ENCODE measurements at regions not wholly inside any gene's neighbourhood (a gene's known extent, or its start where the extent isn't known, plus 50 kb on each side); places are given as distances from the start of the nearest gene placed in this dataset.
A peak's percentile ranks its signal among the peaks of the same experiment; 100 is the strongest.
"Not testable (repeated sequence)": the region's sequence is repeated elsewhere in the genome, so short reads cannot be mapped to it uniquely, and the experiment has no call there.

GRCh38 chr7:83827036-83827435 lies 178.1 kb upstream of the SEMA3E start:
- no peak for DNase-seq (ENCODE audit: low read depth)

- peak; percentile 5 for DNase-seq (ENCODE audit: low read depth)
Measured at GRCh38 chr7:83824214-83824613, 175.3 kb upstream of the SEMA3E start.

GRCh38 chr7:83821866-83822265 lies 172.9 kb upstream of the SEMA3E start:
- DNase-seq (ENCODE audit: low read depth) = no peak

GRCh38 chr7:83820641-83821040 lies 171.7 kb upstream of the SEMA3E start:
- no peak for DNase-seq (ENCODE audit: low read depth)

GRCh38 chr7:83819911-83820310 lies 171.0 kb upstream of the SEMA3E start:
- DNase-seq (ENCODE audit: low read depth) = no peak

- DNase-seq (ENCODE audit: low read depth) = no peak
Measured at GRCh38 chr7:83814480-83814879, 165.5 kb upstream of the SEMA3E start.

GRCh38 chr7:83812563-83812962 lies 163.6 kb upstream of the SEMA3E start:
- not testable (repeated sequence) for DNase-seq (ENCODE audit: low read depth)

GRCh38 chr7:83808982-83809381 lies 160.0 kb upstream of the SEMA3E start:
- no peak for DNase-seq (ENCODE audit: low read depth)

GRCh38 chr7:83807774-83808173 lies 158.8 kb upstream of the SEMA3E start:
- DNase-seq (ENCODE audit: low read depth) = no peak

GRCh38 chr7:83806538-83806937 lies 157.6 kb upstream of the SEMA3E start:
- DNase-seq (ENCODE audit: low read depth) = no peak

GRCh38 chr7:83799333-83799732 lies 150.4 kb upstream of the SEMA3E start:
- no peak for DNase-seq (ENCODE audit: low read depth)

GRCh38 chr7:83798489-83798888 lies 149.6 kb upstream of the SEMA3E start:
- no peak for DNase-seq (ENCODE audit: low read depth)

- no peak for DNase-seq (ENCODE audit: low read depth)
Measured at GRCh38 chr7:83796760-83797159, 147.8 kb upstream of the SEMA3E start.

GRCh38 chr7:83794829-83795228 lies 145.9 kb upstream of the SEMA3E start:
- no peak for DNase-seq (ENCODE audit: low read depth)

GRCh38 chr7:83793558-83793957 lies 144.6 kb upstream of the SEMA3E start:
- DNase-seq (ENCODE audit: low read depth) = no peak

GRCh38 chr7:83791737-83792136 lies 142.8 kb upstream of the SEMA3E start:
- DNase-seq (ENCODE audit: low read depth) = no peak

- no peak for DNase-seq (ENCODE audit: low read depth)
Measured at GRCh38 chr7:83786858-83787257, 137.9 kb upstream of the SEMA3E start.

GRCh38 chr7:83782628-83783027 lies 133.7 kb upstream of the SEMA3E start:
- peak; percentile 41 for DNase-seq (ENCODE audit: low read depth)

- DNase-seq (ENCODE audit: low read depth) = no peak
Measured at GRCh38 chr7:83778073-83778443, 129.1 kb upstream of the SEMA3E start.

GRCh38 chr7:83777406-83778072 lies 128.6 kb upstream of the SEMA3E start:
- DNase-seq (ENCODE audit: low read depth) = no peak

- DNase-seq (ENCODE audit: low read depth) = peak; percentile 24
Measured at GRCh38 chr7:83769407-83769806, 120.5 kb upstream of the SEMA3E start.

- DNase-seq (ENCODE audit: low read depth) = peak; percentile 23
Measured at GRCh38 chr7:83751217-83751616, 102.3 kb upstream of the SEMA3E start.

GRCh38 chr7:83749495-83749894 lies 100.6 kb upstream of the SEMA3E start:
- no peak for DNase-seq (ENCODE audit: low read depth)

GRCh38 chr7:83739527-83739926 lies 90.6 kb upstream of the SEMA3E start:
- DNase-seq (ENCODE audit: low read depth) = no peak

Data from renal cortical epithelial cell (primary cell).